ENCODE measurements at regions not wholly inside any gene's neighbourhood (a gene's known extent, or its start where the extent isn't known, plus 50 kb on each side); places are given as distances from the start of the nearest gene placed in this dataset.

GRCh38 chrX:40474645-40475044 is 106.1 kb upstream of the ATP6AP2 start:
- peaks cover 3% of the 10 kb centered on the region for H3K27me3 ChIP-seq (replicated peaks)
- no peak for DNase-seq
- H3K27ac ChIP-seq, result no peak overlapping the region
- TF ChIP-seq, protein P1, sequence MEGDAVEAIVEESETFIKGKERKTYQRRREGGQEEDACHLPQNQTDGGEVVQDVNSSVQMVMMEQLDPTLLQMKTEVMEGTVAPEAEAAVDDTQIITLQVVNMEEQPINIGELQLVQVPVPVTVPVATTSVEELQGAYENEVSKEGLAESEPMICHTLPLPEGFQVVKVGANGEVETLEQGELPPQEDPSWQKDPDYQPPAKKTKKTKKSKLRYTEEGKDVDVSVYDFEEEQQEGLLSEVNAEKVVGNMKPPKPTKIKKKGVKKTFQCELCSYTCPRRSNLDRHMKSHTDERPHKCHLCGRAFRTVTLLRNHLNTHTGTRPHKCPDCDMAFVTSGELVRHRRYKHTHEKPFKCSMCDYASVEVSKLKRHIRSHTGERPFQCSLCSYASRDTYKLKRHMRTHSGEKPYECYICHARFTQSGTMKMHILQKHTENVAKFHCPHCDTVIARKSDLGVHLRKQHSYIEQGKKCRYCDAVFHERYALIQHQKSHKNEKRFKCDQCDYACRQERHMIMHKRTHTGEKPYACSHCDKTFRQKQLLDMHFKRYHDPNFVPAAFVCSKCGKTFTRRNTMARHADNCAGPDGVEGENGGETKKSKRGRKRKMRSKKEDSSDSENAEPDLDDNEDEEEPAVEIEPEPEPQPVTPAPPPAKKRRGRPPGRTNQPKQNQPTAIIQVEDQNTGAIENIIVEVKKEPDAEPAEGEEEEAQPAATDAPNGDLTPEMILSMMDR (IDR thresholded peaks at IDR 0.05; ENCODE audit: low read depth, low read length, missing control alignments), result no peak
- in situ Hi-C loops (cut with HindIII; ENCODE audit: low pct_ligation_motif_present, low sequenced_read_pairs), result no loop called here
- H3K36me3 ChIP-seq (replicated peaks), result no peaks in the 10 kb centered on the region
- no peak overlapping the region for H3K4me3 ChIP-seq (ENCODE audit: low read depth, low read length)

GRCh38 chrX:40474205-40474626 is 106.6 kb upstream of the ATP6AP2 start:
- Histone ChIP-seq H3K27ac (no peak overlapping the region), H3K4me3 (ENCODE audit: low read depth, low read length) (no peak overlapping the region), H3K27me3 (replicated peaks) (peaks cover 3% of the 10 kb centered on the region), H3K36me3 (replicated peaks) (no peaks in the 10 kb centered on the region)
- in situ Hi-C loops (cut with HindIII; ENCODE audit: low pct_ligation_motif_present, low sequenced_read_pairs), result no loop called here
- no peak for DNase-seq
- TF ChIP-seq, protein P1 (IDR thresholded peaks at IDR 0.05; ENCODE audit: low read depth, low read length, missing control alignments), result no peak

DNA sequence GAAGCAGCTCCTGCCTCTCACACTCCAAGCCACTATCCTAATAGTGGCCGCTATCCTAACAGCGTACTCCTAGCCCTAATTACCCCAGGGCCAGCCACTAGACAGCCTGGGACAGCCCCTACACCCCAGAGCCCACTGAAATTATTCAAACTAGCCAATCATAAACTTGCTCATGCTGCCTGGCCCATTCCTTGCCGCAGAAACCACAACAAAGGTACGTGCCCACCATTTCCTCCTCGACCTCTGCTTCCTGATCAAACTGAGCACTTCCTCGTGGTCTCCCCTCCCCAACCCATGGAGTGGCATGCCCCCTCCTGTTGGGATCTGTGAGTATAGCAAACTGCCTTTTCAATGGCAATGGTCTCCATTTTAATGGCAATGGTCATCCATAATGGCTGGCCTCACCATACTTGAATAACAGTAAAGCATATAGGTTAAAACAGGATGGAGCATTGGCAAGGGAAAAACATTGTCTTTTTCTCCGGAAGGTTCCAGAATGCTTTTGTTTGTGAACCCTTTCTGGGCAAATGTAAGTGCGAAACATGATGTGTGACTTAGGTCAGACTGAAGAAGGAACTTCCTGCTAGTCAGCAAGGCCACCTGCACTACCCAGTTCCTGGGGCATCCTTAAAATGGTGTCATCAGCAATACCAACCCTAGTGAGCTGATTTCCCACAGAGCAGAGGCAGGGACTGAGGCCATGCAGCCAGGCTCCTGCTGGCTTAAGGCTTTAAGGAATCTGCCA is 107.1 kb upstream of the ATP6AP2 start:
- TF ChIP-seq, protein P1 (IDR thresholded peaks at IDR 0.05; ENCODE audit: low read depth, low read length, missing control alignments), result no peak
- no peak overlapping the region for H3K4me3 ChIP-seq (ENCODE audit: low read depth, low read length)
- H3K27me3 ChIP-seq (replicated peaks), result peaks cover 3% of the 10 kb centered on the region
- in situ Hi-C loops (cut with HindIII; ENCODE audit: low pct_ligation_motif_present, low sequenced_read_pairs), result no loop called here
- H3K27ac ChIP-seq, result no peak overlapping the region
- no peaks in the 10 kb centered on the region for H3K36me3 ChIP-seq (replicated peaks)
- DNase-seq, result no peak

GRCh38 chrX:40471965-40472648 is 108.7 kb upstream of the ATP6AP2 start:
- no peaks in the 10 kb centered on the region for H3K36me3 ChIP-seq (replicated peaks)
- no peak overlapping the region for H3K4me3 ChIP-seq (ENCODE audit: low read depth, low read length)
- in situ Hi-C loops (cut with HindIII; ENCODE audit: low pct_ligation_motif_present, low sequenced_read_pairs), result no loop called here
- TF ChIP-seq, protein P1 (IDR thresholded peaks at IDR 0.05; ENCODE audit: low read depth, low read length, missing control alignments), result no peak
- peak; percentile 30 for DNase-seq
- peaks cover 3% of the 10 kb centered on the region for H3K27me3 ChIP-seq (replicated peaks)
- no peak overlapping the region for H3K27ac ChIP-seq

DNA sequence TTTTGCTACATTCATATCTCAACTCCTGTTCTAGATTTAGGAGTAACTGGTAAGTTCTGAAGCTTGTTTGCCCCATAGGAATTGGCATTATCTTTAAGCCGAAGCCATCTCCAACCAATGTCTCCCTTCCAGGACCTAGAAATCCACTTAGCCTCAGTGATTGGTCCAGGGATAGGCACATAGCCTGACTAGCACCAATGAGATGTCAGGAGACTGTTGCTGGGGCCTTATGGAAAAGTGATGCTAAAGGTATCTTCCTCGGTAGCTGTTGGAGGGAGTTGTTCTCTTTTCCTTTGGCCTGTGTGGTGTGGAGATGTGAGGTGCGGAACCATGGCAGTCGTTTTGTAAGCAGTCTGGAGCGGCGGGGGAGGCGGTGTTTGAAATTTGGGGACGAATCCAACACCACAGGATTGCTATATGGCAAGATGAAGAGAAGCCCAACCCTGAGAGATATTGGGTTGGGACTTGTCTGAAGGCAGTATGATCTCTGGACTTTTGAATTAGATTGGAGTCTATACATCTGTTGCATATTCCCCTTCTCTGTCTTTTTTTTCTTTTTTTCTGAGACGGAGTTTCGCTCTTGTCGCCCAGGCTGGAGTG is 109.8 kb upstream of the ATP6AP2 start:
- in situ Hi-C loops (cut with HindIII; ENCODE audit: low pct_ligation_motif_present, low sequenced_read_pairs), result no loop called here
- no peak for DNase-seq

More for the DNA sequence above, 109.8 kb upstream of the ATP6AP2 start:
- H3K27ac ChIP-seq, result no peak overlapping the region
- TF ChIP-seq, protein P1 (IDR thresholded peaks at IDR 0.05; ENCODE audit: low read depth, low read length, missing control alignments), result no peak
- peaks cover 3% of the 10 kb centered on the region for H3K27me3 ChIP-seq (replicated peaks)
- no peak overlapping the region for H3K4me3 ChIP-seq (ENCODE audit: low read depth, low read length)
- H3K36me3 ChIP-seq (replicated peaks), result no peaks in the 10 kb centered on the region

Measured in brain microvascular endothelial cell (primary cell).